COR-L47 (cell line): ENCODE measurements at regions not wholly inside any gene's neighbourhood (a gene's known extent, or its start where the extent isn't known, plus 50 kb on each side); places are given as distances from the start of the nearest gene placed in this dataset.

Source experiments
- DNase-seq: peaks from one replicate; lab custom pipeline; 2025; lab: John Stamatoyannopoulos, UW

- no peak for DNase-seq
Observed at GRCh38 chr17:79369001-79369400, 241.8 kb downstream of the RBFOX3 start.

GRCh38 chr17:79368521-79368920, 242.3 kb downstream of the RBFOX3 start:
- no peak for DNase-seq

GRCh38 chr17:79366988-79367571, 243.8 kb downstream of the RBFOX3 start:
- no peak for DNase-seq

- no peak for DNase-seq
Observed at GRCh38 chr17:79365836-79366770, 244.7 kb downstream of the RBFOX3 start.

GRCh38 chr17:79365351-79365750, 245.5 kb downstream of the RBFOX3 start:
- DNase-seq: no peak

- no peak for DNase-seq
Observed at GRCh38 chr17:79364315-79365094, 246.3 kb downstream of the RBFOX3 start.

GRCh38 chr17:79363552-79364275, 247.1 kb downstream of the RBFOX3 start:
- DNase-seq: no peak

GRCh38 chr17:79362772-79363305, 248.0 kb downstream of the RBFOX3 start:
- no peak for DNase-seq

- DNase-seq: peak; percentile 17
Observed at GRCh38 chr17:79361873-79362771, 248.7 kb downstream of the RBFOX3 start.

- no peak for DNase-seq
Observed at GRCh38 chr17:79361221-79361734, 249.6 kb downstream of the RBFOX3 start.

GRCh38 chr17:79360196-79360595, 250.7 kb downstream of the RBFOX3 start:
- DNase-seq: peak; percentile 51

- no peak for DNase-seq
Observed at GRCh38 chr17:79356839-79357447, 253.9 kb downstream of the RBFOX3 start.

GRCh38 chr17:79355165-79355564, 255.7 kb downstream of the RBFOX3 start:
- no peak for DNase-seq

GRCh38 chr17:79354173-79354820, 256.6 kb downstream of the RBFOX3 start:
- DNase-seq: no peak

- DNase-seq: no peak
Observed at GRCh38 chr17:79353548-79353947, 257.3 kb downstream of the RBFOX3 start.

GRCh38 chr17:79353016-79353415, 257.8 kb downstream of the RBFOX3 start:
- no peak for DNase-seq

- DNase-seq: no peak
Observed at GRCh38 chr17:79350533-79350932, 260.3 kb downstream of the RBFOX3 start.

GRCh38 chr17:79349506-79350400, 261.1 kb downstream of the RBFOX3 start:
- DNase-seq: no peak
